ENCODE measurements at regions not wholly inside any gene's neighbourhood (a gene's known extent, or its start where the extent isn't known, plus 50 kb on each side); places are given as distances from the start of the nearest gene placed in this dataset.

- Histone ChIP-seq H3K9me3 (ENCODE audit: insufficient read depth, low read depth, low read length) (no peaks in the 10 kb centered on the region), H3F3A (ENCODE audit: low read depth) (no peaks in the 10 kb centered on the region), H4K20me1 (ENCODE audit: insufficient read depth, low read length, poor library complexity, severe bottlenecking) (no peaks in the 10 kb centered on the region), H3K4me2 (ENCODE audit: low read depth, low read length, poor library complexity, severe bottlenecking) (no peak overlapping the region), H2AFZ (ENCODE audit: low read length) (no peak overlapping the region), H3K9me2 (replicated peaks; ENCODE audit: low read depth, low read length) (no peaks in the 10 kb centered on the region), H3K9ac (ENCODE audit: low read depth, low read length, poor library complexity, severe bottlenecking) (no peak overlapping the region), H3K27me3 (ENCODE audit: insufficient read depth, low read length, poor library complexity, severe bottlenecking) (no peaks in the 10 kb centered on the region), H3K4me3 (ENCODE audit: low read length, poor library complexity, severe bottlenecking) (no peak overlapping the region), H3K79me2 (ENCODE audit: insufficient read depth, low read length) (no peaks in the 10 kb centered on the region), H3K36me3 (ENCODE audit: insufficient read depth, low read length) (no peaks in the 10 kb centered on the region), H3K4me1 (ENCODE audit: insufficient read depth, low read length, poor library complexity, severe bottlenecking) (no peaks in the 10 kb centered on the region)
- TF ChIP-seq EZH2phosphoT487 (IDR thresholded peaks at IDR 0.05; ENCODE audit: borderline replicate concordance) (no peak), CTCF (conservative IDR thresholded peaks at IDR 0.05; ENCODE audit: low read length) (no peak)
These were observed 90.3 kb upstream of the ZNF462 start for GRCh38 chr9:106772523-106773290.

DNA sequence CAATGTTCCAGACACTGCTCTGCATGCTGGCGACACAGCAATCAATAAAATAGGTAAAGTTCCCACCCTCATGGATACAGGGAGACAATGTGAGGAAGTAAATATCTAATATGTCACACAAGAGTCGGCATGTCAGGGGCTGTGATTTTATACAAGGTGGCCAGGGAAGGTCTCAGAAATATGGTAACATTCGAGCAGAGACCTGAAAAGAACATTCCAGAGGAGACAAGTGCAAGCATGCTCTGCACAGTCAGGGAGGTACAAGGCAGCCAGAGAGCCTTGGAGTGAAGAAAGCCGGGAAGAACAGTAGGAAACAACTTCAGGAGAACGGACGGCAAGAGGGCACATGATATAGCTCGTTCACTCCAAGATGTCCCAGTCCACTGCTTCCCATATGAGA is 89.2 kb upstream of the ZNF462 start:
- H3K9ac ChIP-seq (ENCODE audit: low read depth, low read length, poor library complexity, severe bottlenecking) = no peak overlapping the region
- H2AFZ ChIP-seq (ENCODE audit: low read length) = no peak overlapping the region
- H3K27me3 ChIP-seq (ENCODE audit: insufficient read depth, low read length, poor library complexity, severe bottlenecking) = no peaks in the 10 kb centered on the region
- H3K79me2 ChIP-seq (ENCODE audit: insufficient read depth, low read length) = no peaks in the 10 kb centered on the region
- H3K4me1 ChIP-seq (ENCODE audit: insufficient read depth, low read length, poor library complexity, severe bottlenecking) = no peaks in the 10 kb centered on the region
- no peaks in the 10 kb centered on the region for H3K36me3 ChIP-seq (ENCODE audit: insufficient read depth, low read length)
- H3K4me2 ChIP-seq (ENCODE audit: low read depth, low read length, poor library complexity, severe bottlenecking) = no peak overlapping the region
- TF ChIP-seq CTCF (conservative IDR thresholded peaks at IDR 0.05; ENCODE audit: low read length) (no peak), EZH2phosphoT487 (IDR thresholded peaks at IDR 0.05; ENCODE audit: borderline replicate concordance) (no peak)
- H3K9me2 ChIP-seq (replicated peaks; ENCODE audit: low read depth, low read length) = no peaks in the 10 kb centered on the region
- H4K20me1 ChIP-seq (ENCODE audit: insufficient read depth, low read length, poor library complexity, severe bottlenecking) = no peaks in the 10 kb centered on the region
- H3K4me3 ChIP-seq (ENCODE audit: low read length, poor library complexity, severe bottlenecking) = no peak overlapping the region
- no peaks in the 10 kb centered on the region for H3F3A ChIP-seq (ENCODE audit: low read depth)
- no peaks in the 10 kb centered on the region for H3K9me3 ChIP-seq (ENCODE audit: insufficient read depth, low read depth, low read length)

DNA sequence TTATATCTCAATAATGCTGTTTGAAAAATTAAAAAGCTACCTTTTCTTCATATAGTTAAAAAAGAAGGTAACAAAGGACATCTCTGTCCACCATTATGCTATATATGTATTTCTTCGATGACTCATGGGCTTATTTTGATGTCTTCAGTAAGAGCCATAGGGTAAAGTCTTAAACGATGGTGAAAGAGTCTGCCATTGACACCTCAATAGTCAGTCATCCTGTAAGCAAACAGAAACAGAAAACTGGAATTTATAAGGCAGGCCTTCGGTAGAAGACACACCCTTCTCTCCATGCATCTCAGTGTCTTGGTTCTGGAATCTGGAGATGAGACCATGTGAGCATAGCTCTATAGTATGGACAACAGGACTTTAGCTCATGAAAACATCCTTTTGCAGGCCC is 87.0 kb upstream of the ZNF462 start:
- H3K4me1 ChIP-seq (ENCODE audit: insufficient read depth, low read length, poor library complexity, severe bottlenecking) = no peaks in the 10 kb centered on the region
- TF ChIP-seq EZH2phosphoT487 (IDR thresholded peaks at IDR 0.05; ENCODE audit: borderline replicate concordance) (no peak), CTCF (conservative IDR thresholded peaks at IDR 0.05; ENCODE audit: low read length) (no peak)
- no peaks in the 10 kb centered on the region for H3K27me3 ChIP-seq (ENCODE audit: insufficient read depth, low read length, poor library complexity, severe bottlenecking)
- no peaks in the 10 kb centered on the region for H3K9me3 ChIP-seq (ENCODE audit: insufficient read depth, low read depth, low read length)
- H3F3A ChIP-seq (ENCODE audit: low read depth) = no peaks in the 10 kb centered on the region
- no peaks in the 10 kb centered on the region for H3K79me2 ChIP-seq (ENCODE audit: insufficient read depth, low read length)
- no peak overlapping the region for H2AFZ ChIP-seq (ENCODE audit: low read length)
- no peaks in the 10 kb centered on the region for H4K20me1 ChIP-seq (ENCODE audit: insufficient read depth, low read length, poor library complexity, severe bottlenecking)
- H3K9ac ChIP-seq (ENCODE audit: low read depth, low read length, poor library complexity, severe bottlenecking) = no peak overlapping the region
- no peaks in the 10 kb centered on the region for H3K9me2 ChIP-seq (replicated peaks; ENCODE audit: low read depth, low read length)
- no peak overlapping the region for H3K4me3 ChIP-seq (ENCODE audit: low read length, poor library complexity, severe bottlenecking)
- H3K36me3 ChIP-seq (ENCODE audit: insufficient read depth, low read length) = no peaks in the 10 kb centered on the region
- H3K4me2 ChIP-seq (ENCODE audit: low read depth, low read length, poor library complexity, severe bottlenecking) = no peak overlapping the region

Data from Loucy (cell line).